GM12892 (cell line): ENCODE measurements at regions not wholly inside any gene's neighbourhood (a gene's known extent, or its start where the extent isn't known, plus 50 kb on each side); places are given as distances from the start of the nearest gene placed in this dataset.

Experiments
- POLR2A ChIP-seq: IDR thresholded peaks from 2 replicates; pipeline ENCODE4 v1.6.1; 2011; ENCODE audit warnings: low read depth, low read length, control low read depth
- POLR2AphosphoS5 ChIP-seq: IDR thresholded peaks from 2 replicates; pipeline ENCODE4 v1.6.1; 2011; ENCODE audit warnings: low read depth, low read length, control low read depth
- TAF1 ChIP-seq: IDR thresholded peaks from 2 replicates; pipeline ENCODE4 v1.6.1; 2011; ENCODE audit warnings: low read depth, mild to moderate bottlenecking, control low read depth, low read length, borderline replicate concordance

GRCh38 chr2:42967959-42968674 is 175.7 kb upstream of the HAAO start:
- TF ChIP-seq POLR2A (no peak), POLR2AphosphoS5 (no peak), TAF1 (no peak)
